Fibroblast of villous mesenchyme (primary cell): ENCODE measurements at regions not wholly inside any gene's neighbourhood (a gene's known extent, or its start where the extent isn't known, plus 50 kb on each side); places are given as distances from the start of the nearest gene placed in this dataset.

Experiments
- DNase-seq: peaks from one replicate; pipeline ENCODE4 v3.0.0-alpha.2; 2010; ENCODE audit warnings: low read depth
- H3K4me3 ChIP-seq: 2 replicates; pipeline ENCODE4 v1.5.1; 2011; ENCODE audit warnings: low read depth, mild to moderate bottlenecking, low read length
- CTCF ChIP-seq: IDR thresholded peaks from 2 replicates; pipeline ENCODE4 v1.5.1; 2012; ENCODE audit warnings: low read depth, mild to moderate bottlenecking, low read length; ENCODE audit not compliant: insufficient read depth

GRCh38 chr15:62546628-62547027, 381.5 kb upstream of the C2CD4B start:
- TF ChIP-seq CTCF = no peak
- no peak for DNase-seq
- H3K4me3 ChIP-seq = no peak overlapping the region

GRCh38 chr15:62547584-62547983, 382.5 kb upstream of the C2CD4B start:
- DNase-seq = no peak
- TF ChIP-seq CTCF = no peak
- no peak overlapping the region for H3K4me3 ChIP-seq

- H3K4me3 ChIP-seq = no peak overlapping the region
- TF ChIP-seq CTCF = peak; percentile 76
- peak; percentile 47 for DNase-seq
These were observed 384.4 kb upstream of the C2CD4B start for GRCh38 chr15:62549345-62549970.

- DNase-seq = no peak
- TF ChIP-seq CTCF = no peak
- H3K4me3 ChIP-seq = no peak overlapping the region
These were observed 385.0 kb upstream of the C2CD4B start for GRCh38 chr15:62550106-62550505.

- TF ChIP-seq CTCF = no peak
- no peak overlapping the region for H3K4me3 ChIP-seq
- DNase-seq = no peak
These were observed 387.4 kb upstream of the C2CD4B start for GRCh38 chr15:62552444-62552843.

- TF ChIP-seq CTCF = no peak
- no peak overlapping the region for H3K4me3 ChIP-seq
- no peak for DNase-seq
These were observed 389.0 kb upstream of the C2CD4B start for GRCh38 chr15:62553911-62554563.
